HCT116 (cell line): ENCODE measurements at regions not wholly inside any gene's neighbourhood (a gene's known extent, or its start where the extent isn't known, plus 50 kb on each side); places are given as distances from the start of the nearest gene placed in this dataset.

ENCODE experiments used
- ATAC-seq: fragments of 200-7000 bp; cut with Tn5 transposase; 2 replicates; pipeline ENCODE4 v1.9.1; 2020; ENCODE audit warnings: mild to moderate bottlenecking, moderate library complexity
- BruUV-seq: library from RNA; stranded (reverse); fragments of 400-500 nt; replicated peaks from 2 replicates; lab custom pipeline; 2021; lab: Mats Ljungman, UMichigan
- CTCF ChIA-PET: fragments of 300-600 bp; sonication (Branson Sonifier 250); formaldehyde crosslinking; loops from one replicate; lab custom pipeline; 2021; ENCODE audit warnings: antibody characterized with exemption; lab: Charles Lee
- POLR2A ChIA-PET: fragments of 300-600, 350-600 bp; sonication (Branson Sonifier 250); formaldehyde crosslinking; loops from one replicate; lab custom pipeline; 2021; ENCODE audit warnings: antibody characterized with exemption; lab: Charles Lee
- RAD21 ChIA-PET, 2 experiments: fragments of 300-600 bp; sonication (Branson Sonifier 250); formaldehyde crosslinking; loops; one replicate each; lab custom pipeline; 2023; ENCODE audit warnings: low total read pairs in 2 of 2; ENCODE audit not compliant: uncharacterized antibody in 2 of 2, unreplicated experiment in 2 of 2, low non-redundant PET in 1 of 2; lab: Charles Lee
- DNase-seq: peaks from one replicate; pipeline ENCODE4 v3.0.0-alpha.2; 2010; ENCODE audit warnings: low read depth, low spot score
- H2AFZ ChIP-seq: fragments of 200-600 bp; shearing (Covaris generic), sonication (generic); 2 replicates; pipeline ENCODE4 v1.6.1; 2017; ENCODE audit warnings: low read depth, mixed run types, mixed read lengths, antibody characterized with exemption, low read length; ENCODE audit not compliant: poor library complexity, severe bottlenecking
- H3K27ac ChIP-seq: 2 replicates; pipeline ENCODE4 v1.5.1; 2012; ENCODE audit warnings: low read depth, low read length
- H3K27me3 ChIP-seq: fragments of 200-600 bp; sonication (generic); 2 replicates; pipeline ENCODE4 v1.6.1; 2016; ENCODE audit warnings: mixed run types, low read length, mixed read lengths; ENCODE audit not compliant: insufficient read depth
- H3K36me3 ChIP-seq, 2 experiments: fragments of 200-500 bp in 1 of 2; fragments of 200-600 bp in 1 of 2; sonication (Bioruptor generic) in 1 of 2; sonication (generic) in 1 of 2; 2 replicates each; pipeline versions ENCODE4 v1.5.1 to v1.6.1; 2014 to 2016; ENCODE audit warnings: low read length in 2 of 2, inconsistent platforms in 1 of 2, mixed read lengths in 1 of 2, mixed run types in 1 of 2; ENCODE audit not compliant: insufficient read depth in 2 of 2, control insufficient read depth in 1 of 2
- H3K4me1 ChIP-seq, 2 experiments: fragments of 200-600 bp in 1 of 2; sonication (generic) in 1 of 2; 2 replicates each; pipeline versions ENCODE4 v1.5.1 to v1.6.1; 2012 to 2017; ENCODE audit warnings: low read length in 2 of 2, inconsistent platforms in 1 of 2, mild to moderate bottlenecking in 1 of 2, mixed read lengths in 1 of 2, mixed run types in 1 of 2, moderate library complexity in 1 of 2; ENCODE audit not compliant: insufficient read depth in 2 of 2, control insufficient read depth in 1 of 2
- H3K4me2 ChIP-seq: fragments of 200-600 bp; sonication (generic); 2 replicates; pipeline ENCODE4 v1.6.1; 2017; ENCODE audit warnings: mixed run types, low read length, mixed read lengths
- H3K4me3 ChIP-seq, 2 experiments: fragments of 200-600 bp in 1 of 2; sonication (generic) in 1 of 2; replicated peaks in 1 of 2; 2 replicates each; pipeline ENCODE4 v1.5.1; 2011 to 2016; ENCODE audit warnings: low read length in 2 of 2, control low read depth in 1 of 2, low read depth in 1 of 2, mild to moderate bottlenecking in 1 of 2, mixed read lengths in 1 of 2, mixed run types in 1 of 2
- H3K79me2 ChIP-seq: fragments of 200-600 bp; sonication (generic); 2 replicates; pipeline ENCODE4 v1.6.1; 2017; ENCODE audit warnings: mild to moderate bottlenecking, mixed run types, low read length, moderate library complexity, mixed read lengths; ENCODE audit not compliant: insufficient read depth
- H3K9ac ChIP-seq: fragments of 200-600 bp; sonication (generic); 2 replicates; pipeline ENCODE4 v1.6.1; 2016; ENCODE audit warnings: low read length, mixed read lengths
- H3K9me2 ChIP-seq: fragments of 200-600 bp; sonication (generic), shearing (Covaris generic); 2 replicates; pipeline ENCODE4 v1.6.1; 2017; ENCODE audit warnings: mixed run types, mild to moderate bottlenecking, moderate library complexity; ENCODE audit not compliant: insufficient read depth
- H3K9me3 ChIP-seq, 2 experiments: fragments of 200-500 bp in 1 of 2; fragments of 200-600 bp in 1 of 2; sonication (Bioruptor generic) in 1 of 2; sonication (generic) in 1 of 2; 2 replicates each; pipeline ENCODE4 v1.6.1; 2014 to 2017; ENCODE audit warnings: low read length in 2 of 2, mixed read lengths in 2 of 2, inconsistent platforms in 1 of 2, low read depth in 1 of 2, mild to moderate bottlenecking in 1 of 2, mixed run types in 1 of 2, moderate library complexity in 1 of 2; ENCODE audit not compliant: control insufficient read depth in 1 of 2, insufficient read depth in 1 of 2
- H4K20me1 ChIP-seq: fragments of 200-600 bp; sonication (generic), shearing (Covaris generic); 2 replicates; pipeline ENCODE4 v1.6.1; 2017; ENCODE audit warnings: mixed run types, mild to moderate bottlenecking, moderate library complexity; ENCODE audit not compliant: insufficient read depth
- CBX3 ChIP-seq: IDR thresholded peaks from 2 replicates; pipeline ENCODE4 v1.6.1; 2012; ENCODE audit warnings: low read depth
- EGR1 ChIP-seq: IDR thresholded peaks from 2 replicates; pipeline ENCODE4 v1.6.1; 2012; ENCODE audit warnings: low read depth
- ELF1 ChIP-seq: IDR thresholded peaks from 2 replicates; pipeline ENCODE4 v1.6.1; 2012; ENCODE audit warnings: low read depth, borderline replicate concordance
- EZH2 ChIP-seq: fragments of 200-600 bp; sonication (generic); IDR thresholded peaks from 2 replicates; pipeline ENCODE4 v1.6.1; 2017; ENCODE audit warnings: antibody characterized with exemption, mixed run types
- POLR2AphosphoS5 ChIP-seq: IDR thresholded peaks from 2 replicates; pipeline ENCODE4 v1.6.1; 2011; ENCODE audit warnings: mild to moderate bottlenecking, low read depth, low read length, moderate library complexity
- SIN3A ChIP-seq: IDR thresholded peaks from 2 replicates; pipeline ENCODE4 v1.6.1; 2012; ENCODE audit warnings: low read depth
- YY1 ChIP-seq: IDR thresholded peaks from 2 replicates; pipeline ENCODE4 v1.6.1; 2011; ENCODE audit warnings: low read length, low read depth, moderate library complexity, mild to moderate bottlenecking; ENCODE audit not compliant: insufficient replicate concordance; ENCODE audit errors: extremely low read depth
- ZFX ChIP-seq: fragments of 450-650 bp; IDR thresholded peaks from 2 replicates; pipeline ENCODE4 v1.6.1; 2017
- ZNF274 ChIP-seq: fragments of 200-500 bp; sonication (Bioruptor generic); IDR thresholded peaks from 2 replicates; pipeline ENCODE4 v1.6.1; 2014; ENCODE audit warnings: mild to moderate bottlenecking, low read depth, low read length, inconsistent platforms
- intact Hi-C: fragments of 100-400 bp; cut with micrococcal nuclease; formaldehyde crosslinking; loops from 2 replicates; pipeline ENCODE4 v1.10.0; 2022
- TF ChIP-seq, protein P1 (sequence below), 3 experiments: fragments of 200-600 bp in 1 of 3; sonication (generic) in 1 of 3; IDR thresholded peaks in 2 of 3; conservative IDR thresholded peaks in 1 of 3; 2 replicates each; pipeline ENCODE4 v1.5.1; 2012 to 2017; ENCODE audit warnings: low read depth in 2 of 3, low read length in 2 of 3, antibody characterized with exemption in 1 of 3, borderline replicate concordance in 1 of 3, control low read depth in 1 of 3, mild to moderate bottlenecking in 1 of 3, mixed read lengths in 1 of 3, mixed run types in 1 of 3, moderate library complexity in 1 of 3; ENCODE audit not compliant: insufficient read depth in 1 of 3
- TF ChIP-seq, protein P2 (sequence below): IDR thresholded peaks from 2 replicates; pipeline ENCODE4 v1.6.1; 2011; ENCODE audit warnings: mild to moderate bottlenecking, low read length, moderate library complexity; ENCODE audit not compliant: insufficient replicate concordance; ENCODE audit errors: extremely low read depth
- TF ChIP-seq, protein P3 (sequence below): IDR thresholded peaks from 2 replicates; pipeline ENCODE4 v1.6.1; 2012
- TF ChIP-seq, protein P4 (sequence below): IDR thresholded peaks from 2 replicates; pipeline ENCODE4 v1.6.1; 2012

DNA sequence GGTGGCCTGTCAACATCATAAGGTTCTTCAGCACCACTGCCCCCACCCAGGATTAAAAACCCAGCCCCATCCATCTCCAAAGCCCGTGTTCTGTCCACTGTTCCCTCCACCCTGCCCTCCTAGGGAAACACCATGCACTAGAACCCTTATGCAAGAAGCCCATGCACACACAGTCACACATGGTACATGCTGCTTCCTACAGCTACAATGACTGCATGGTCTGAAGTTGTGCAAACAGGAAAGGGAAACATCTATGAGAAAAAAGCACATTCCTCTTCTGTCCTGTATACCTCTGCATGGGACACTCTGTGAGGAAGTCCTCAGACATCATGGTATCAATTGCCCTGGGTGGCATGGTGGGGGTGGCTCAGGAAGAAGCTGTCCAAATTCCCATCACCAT is 108.6 kb upstream of the MRPS22 start:
- ATAC-seq, result no peak
- ChIA-PET CTCF (no interaction called here), POLR2A (no interaction called here)

More for the DNA sequence above, 108.6 kb upstream of the MRPS22 start:
- no peak for DNase-seq
- no peaks in the 10 kb centered on the region for H3K9me2 ChIP-seq
- no peaks in the 10 kb centered on the region for H3K9me3 ChIP-seq
- no peak overlapping the region for H3K4me2 ChIP-seq
- intact Hi-C loops, result no loop called here
- H3K9ac ChIP-seq, result no peak overlapping the region
- no peaks in the 10 kb centered on the region; a peak in 1 of 4 replicates for H3K4me1 ChIP-seq
- TF ChIP-seq ELF1 (no peak), POLR2AphosphoS5 (no peak), YY1 (no peak), CBX3 (no peak), ZNF274 (no peak), EZH2 (no peak), SIN3A (no peak), ZFX (no peak), EGR1 (no peak)
- TF ChIP-seq, protein P1, sequence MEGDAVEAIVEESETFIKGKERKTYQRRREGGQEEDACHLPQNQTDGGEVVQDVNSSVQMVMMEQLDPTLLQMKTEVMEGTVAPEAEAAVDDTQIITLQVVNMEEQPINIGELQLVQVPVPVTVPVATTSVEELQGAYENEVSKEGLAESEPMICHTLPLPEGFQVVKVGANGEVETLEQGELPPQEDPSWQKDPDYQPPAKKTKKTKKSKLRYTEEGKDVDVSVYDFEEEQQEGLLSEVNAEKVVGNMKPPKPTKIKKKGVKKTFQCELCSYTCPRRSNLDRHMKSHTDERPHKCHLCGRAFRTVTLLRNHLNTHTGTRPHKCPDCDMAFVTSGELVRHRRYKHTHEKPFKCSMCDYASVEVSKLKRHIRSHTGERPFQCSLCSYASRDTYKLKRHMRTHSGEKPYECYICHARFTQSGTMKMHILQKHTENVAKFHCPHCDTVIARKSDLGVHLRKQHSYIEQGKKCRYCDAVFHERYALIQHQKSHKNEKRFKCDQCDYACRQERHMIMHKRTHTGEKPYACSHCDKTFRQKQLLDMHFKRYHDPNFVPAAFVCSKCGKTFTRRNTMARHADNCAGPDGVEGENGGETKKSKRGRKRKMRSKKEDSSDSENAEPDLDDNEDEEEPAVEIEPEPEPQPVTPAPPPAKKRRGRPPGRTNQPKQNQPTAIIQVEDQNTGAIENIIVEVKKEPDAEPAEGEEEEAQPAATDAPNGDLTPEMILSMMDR (IDR thresholded peaks at IDR 0.05 in 2 of 3, conservative IDR thresholded peaks at IDR 0.05 in 1 of 3; ENCODE audit: borderline replicate concordance in 1 of 3, insufficient read depth in 1 of 3, low read depth in 2 of 3, low read length in 2 of 3), result no peak
- TF ChIP-seq, protein P2, sequence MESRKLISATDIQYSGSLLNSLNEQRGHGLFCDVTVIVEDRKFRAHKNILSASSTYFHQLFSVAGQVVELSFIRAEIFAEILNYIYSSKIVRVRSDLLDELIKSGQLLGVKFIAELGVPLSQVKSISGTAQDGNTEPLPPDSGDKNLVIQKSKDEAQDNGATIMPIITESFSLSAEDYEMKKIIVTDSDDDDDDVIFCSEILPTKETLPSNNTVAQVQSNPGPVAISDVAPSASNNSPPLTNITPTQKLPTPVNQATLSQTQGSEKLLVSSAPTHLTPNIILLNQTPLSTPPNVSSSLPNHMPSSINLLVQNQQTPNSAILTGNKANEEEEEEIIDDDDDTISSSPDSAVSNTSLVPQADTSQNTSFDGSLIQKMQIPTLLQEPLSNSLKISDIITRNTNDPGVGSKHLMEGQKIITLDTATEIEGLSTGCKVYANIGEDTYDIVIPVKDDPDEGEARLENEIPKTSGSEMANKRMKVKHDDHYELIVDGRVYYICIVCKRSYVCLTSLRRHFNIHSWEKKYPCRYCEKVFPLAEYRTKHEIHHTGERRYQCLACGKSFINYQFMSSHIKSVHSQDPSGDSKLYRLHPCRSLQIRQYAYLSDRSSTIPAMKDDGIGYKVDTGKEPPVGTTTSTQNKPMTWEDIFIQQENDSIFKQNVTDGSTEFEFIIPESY, result no peak
- TF ChIP-seq, protein P3, sequence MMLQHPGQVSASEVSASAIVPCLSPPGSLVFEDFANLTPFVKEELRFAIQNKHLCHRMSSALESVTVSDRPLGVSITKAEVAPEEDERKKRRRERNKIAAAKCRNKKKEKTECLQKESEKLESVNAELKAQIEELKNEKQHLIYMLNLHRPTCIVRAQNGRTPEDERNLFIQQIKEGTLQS, result no peak
- TF ChIP-seq, protein P4, sequence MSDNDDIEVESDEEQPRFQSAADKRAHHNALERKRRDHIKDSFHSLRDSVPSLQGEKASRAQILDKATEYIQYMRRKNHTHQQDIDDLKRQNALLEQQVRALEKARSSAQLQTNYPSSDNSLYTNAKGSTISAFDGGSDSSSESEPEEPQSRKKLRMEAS, result no peak
- TF ChIP-seq, all 23 proteins: peak for 0
- Histone ChIP-seq H3K36me3 (no peaks in the 10 kb centered on the region), H3K79me2 (no peaks in the 10 kb centered on the region), H2AFZ (no peak overlapping the region), H3K27ac (no peak overlapping the region), H3K27me3 (no peaks in the 10 kb centered on the region), H4K20me1 (no peaks in the 10 kb centered on the region), H3K4me3 (no peak overlapping the region)
- RAD21 ChIA-PET, result no interaction called here
- no TSS peak for BruUV-seq
